Fibroblast of skin of left quadriceps (primary cell): ENCODE measurements at regions not wholly inside any gene's neighbourhood (a gene's known extent, or its start where the extent isn't known, plus 50 kb on each side); places are given as distances from the start of the nearest gene placed in this dataset.
"Not testable (repeated sequence)": the region's sequence is repeated elsewhere in the genome, so short reads cannot be mapped to it uniquely, and the experiment has no call there.

Experiments used
- DNase-seq, 2 experiments: peaks; one replicate each; pipeline ENCODE4 v3.0.0-alpha.2; 2013; ENCODE audit warnings: low read depth in 2 of 2

DNA sequence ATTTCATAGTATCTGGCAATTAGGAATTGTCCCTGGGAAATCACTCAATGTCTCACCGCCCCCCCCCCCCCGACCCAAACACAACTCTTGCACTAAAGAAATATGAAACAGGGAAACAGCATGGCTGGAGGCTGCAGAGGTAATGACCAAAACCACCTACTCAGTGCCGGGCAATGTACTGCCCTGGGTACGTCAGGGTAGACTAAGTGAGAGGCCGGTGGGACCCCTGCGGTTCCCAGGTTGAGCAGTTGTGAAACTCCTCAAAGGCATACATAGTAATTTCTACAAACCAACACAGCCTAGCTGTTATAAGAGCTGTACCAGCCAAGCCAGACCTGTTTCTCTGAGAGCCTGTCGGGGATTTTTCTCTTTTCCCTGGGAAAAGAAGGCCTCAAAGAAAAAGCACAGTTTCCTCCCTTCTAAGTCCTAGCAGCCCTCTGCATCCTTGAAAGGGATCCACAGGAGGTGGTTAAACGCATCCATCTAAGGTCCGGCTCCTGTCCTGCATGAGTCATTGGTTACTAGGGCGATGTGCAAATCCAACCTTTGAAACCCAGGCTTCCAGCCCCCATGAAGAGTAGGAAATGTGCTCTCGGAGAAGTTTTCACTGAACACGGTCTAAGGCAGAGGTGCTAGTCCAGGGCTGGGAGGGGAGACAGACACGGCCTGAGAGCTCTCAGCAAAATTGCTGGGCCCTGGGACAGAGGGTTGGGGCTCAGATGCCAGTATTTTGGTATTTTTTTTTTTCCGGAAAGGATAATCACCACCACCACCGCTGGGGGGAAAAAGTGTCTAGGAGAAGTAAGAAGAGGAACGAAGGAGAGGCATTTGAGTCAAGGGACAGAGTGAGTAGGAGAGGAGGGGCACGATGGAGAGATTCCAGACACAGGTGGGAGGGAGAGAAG, 172.8 kb downstream of the ATP6V0E2 start:
- not testable (repeated sequence) for DNase-seq

DNA sequence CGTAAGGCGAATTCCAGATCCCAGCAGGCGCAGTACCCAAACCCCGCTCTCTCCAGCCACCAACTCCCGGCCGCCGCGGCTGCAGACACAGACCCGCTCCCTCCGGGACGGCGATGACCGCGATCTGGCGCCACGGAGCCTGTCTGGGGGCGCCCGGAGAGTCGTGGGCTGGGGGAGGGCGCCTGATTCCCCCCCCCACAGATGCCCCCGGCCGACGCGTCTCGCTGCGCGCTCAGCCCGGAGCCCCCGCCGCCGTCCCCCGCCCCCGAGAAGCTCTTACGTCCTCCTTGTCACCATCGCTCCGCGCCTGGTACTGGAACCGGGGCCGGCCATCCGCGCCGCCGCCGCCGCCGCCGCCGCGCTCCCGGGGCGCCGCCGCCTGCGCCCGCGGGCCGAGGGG, 173.6 kb downstream of the ATP6V0E2 start:
- DNase-seq = not testable (repeated sequence)

DNA sequence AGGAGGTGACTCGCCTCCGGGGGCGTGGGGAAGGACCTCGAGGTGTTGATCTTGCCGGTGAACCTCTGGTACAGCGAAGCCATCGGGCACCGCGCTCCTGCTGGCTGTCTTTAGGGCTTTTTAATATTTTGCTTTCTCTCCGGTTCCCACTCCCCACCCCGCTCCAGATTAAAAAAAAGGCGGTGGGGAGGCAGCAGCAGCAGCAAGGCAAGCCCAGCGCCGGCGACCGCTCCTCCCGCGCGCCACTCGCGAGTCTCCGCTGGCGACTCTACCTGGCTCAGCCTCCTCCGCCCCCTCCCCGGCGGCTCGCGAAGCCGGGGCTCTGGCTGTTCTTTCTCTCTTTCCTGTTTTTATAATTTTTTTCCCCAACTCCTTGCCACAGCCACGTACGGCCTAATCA, 174.0 kb downstream of the ATP6V0E2 start:
- not testable (repeated sequence) for DNase-seq

DNA sequence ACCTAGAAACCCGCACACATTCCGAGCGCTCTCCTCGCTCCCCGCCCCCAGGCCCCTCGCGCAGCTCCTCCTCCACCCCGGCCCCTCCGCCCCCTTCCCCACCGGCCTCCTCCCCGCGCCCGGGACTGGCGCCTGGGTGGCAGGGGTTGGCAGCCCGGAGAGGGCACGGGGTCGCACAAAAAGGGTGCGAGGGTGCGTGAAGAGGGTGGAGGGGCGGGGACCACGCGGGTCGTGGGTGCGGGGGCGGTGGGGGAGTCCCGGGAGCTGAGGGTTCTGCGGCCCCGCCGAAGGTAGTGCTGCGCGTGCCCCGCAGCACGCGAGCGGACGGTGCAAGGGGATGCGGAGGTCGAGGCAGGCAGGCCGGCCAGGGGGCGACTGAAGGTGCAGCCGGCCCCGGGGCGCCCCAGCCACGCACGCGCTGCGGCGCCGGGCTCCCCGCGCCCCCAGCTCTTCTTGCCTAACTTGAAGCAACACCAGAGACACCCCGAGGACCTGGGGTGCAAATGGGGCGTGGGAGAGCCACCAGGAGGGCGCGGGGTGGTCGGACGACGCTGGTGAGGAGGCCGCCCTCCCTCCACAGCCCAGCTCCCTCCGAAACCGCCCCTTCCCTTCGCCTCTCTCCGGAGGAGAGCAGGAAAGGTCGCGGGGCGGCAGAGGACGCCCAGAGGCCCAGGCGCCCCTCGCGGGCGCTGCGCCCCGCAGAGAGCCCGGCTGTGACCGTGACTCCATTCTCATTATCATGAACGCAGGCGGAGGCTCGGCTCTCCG, 174.7 kb downstream of the ATP6V0E2 start:
- DNase-seq = not testable (repeated sequence)

DNA sequence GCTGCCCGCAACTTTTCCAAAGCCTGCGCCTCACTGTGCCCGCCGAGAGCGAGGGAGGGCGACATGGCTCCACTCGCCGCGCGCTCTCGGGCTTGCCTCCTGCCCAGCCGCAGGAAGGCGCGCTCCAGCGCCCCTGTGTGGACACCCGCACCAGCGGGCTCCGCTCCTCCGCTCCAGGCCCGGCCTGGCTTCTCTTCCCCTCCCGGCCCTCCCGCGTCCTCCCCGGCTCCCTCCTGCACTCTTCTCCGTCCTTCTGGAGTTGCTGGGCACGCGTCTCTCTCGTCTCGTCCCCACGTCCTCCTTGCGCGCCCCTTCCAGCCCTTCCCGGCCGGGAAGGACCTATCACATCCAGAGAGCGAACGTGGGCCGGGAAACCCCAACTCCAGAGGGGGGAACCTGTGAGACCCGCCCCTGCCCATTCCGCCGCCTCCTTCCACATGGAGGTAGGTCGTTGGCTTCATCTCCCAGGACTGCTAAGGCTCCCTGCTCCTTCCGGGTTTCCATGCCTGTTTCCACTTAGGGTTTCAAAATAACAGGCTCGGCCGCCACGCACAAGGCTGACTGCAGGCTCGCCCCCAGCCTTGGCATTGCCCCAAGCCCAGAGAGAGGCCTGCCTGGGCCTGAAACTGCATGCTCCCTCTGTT, 175.4 kb downstream of the ATP6V0E2 start:
- DNase-seq = peak in 1 of 2 experiments; percentile 0

DNA sequence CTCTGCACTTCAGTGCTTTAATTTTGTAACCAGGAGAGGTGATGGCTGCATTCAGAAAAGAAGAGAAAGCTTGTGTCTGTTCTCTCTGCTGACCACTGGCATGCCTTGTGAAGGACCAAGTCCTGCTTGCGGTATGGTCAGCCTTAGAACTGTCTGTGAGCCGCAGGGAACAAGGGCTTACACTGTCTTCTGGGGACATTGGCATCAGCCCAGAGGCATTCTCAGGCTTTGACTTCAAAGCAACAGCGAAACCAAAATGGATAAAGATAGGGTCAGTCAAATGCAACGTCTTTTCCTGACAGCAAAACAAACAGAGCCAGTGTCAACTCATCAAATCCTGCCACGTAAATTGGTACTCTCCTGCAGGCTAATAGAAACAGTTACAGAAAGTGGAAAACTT, 179.6 kb downstream of the ATP6V0E2 start:
- DNase-seq = not testable (repeated sequence)

DNA sequence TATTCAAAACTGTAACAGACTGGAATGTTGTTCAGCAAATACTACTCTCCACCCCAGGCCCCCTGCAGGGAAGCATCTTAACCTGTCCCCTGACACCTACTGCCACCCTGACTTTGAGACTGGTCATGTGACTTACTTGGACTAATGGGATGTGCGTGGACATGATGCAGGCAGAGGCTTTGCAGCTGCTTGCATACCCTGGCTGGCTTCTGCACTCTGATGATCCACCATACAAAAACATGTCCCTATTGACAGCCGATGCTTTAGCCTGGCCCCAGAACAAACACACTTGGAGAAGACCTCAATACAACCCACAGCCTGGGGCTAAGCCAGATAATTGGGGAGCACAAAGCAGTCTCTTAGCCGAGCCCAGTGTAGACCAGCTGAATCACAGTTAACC, 180.5 kb downstream of the ATP6V0E2 start:
- not testable (repeated sequence) for DNase-seq

DNA sequence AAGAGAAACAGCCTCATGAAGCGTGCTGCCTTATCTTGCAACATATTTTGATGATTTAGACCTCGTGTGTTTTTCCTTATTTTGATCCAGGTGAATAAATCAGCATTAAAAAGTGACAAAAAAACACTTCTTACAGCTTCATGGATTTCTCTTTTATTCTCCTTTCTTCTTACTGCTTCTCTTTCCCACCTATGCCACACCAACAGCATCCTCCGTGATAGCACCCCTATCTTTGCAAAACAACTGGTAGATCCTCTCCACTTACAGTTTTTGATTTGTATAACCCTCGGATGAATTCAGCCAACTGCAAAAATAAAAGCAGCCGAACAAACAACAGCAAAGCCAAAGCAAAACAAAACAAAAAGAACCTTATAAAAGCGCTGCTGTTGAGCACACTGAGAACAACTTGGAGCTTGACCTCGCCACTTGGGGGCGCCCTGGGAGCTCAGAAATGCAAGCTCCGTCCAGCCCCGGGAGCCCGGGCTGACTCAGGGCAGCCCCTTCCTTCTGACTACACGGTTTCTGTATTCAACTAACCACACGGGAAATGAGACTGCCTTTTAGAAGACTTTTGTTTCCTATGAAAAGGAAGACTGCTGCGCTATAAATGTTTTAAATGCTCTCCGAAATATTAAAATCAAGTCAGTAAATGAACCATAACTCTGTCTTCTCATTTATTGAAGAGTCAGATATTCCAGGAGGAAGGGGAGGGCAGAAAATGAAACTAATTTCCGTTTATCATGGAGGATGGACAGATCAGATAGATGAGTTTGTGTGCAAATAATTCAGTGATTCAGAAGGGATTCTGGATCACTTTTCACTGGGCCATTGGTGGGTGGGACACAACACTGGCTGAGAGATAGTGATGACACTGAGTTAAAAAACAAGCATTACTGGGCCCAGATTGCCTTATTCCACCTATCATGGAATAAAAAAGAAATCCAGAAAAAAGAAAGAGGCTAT, 186.8 kb downstream of the ATP6V0E2 start:
- not testable (repeated sequence) for DNase-seq

DNA sequence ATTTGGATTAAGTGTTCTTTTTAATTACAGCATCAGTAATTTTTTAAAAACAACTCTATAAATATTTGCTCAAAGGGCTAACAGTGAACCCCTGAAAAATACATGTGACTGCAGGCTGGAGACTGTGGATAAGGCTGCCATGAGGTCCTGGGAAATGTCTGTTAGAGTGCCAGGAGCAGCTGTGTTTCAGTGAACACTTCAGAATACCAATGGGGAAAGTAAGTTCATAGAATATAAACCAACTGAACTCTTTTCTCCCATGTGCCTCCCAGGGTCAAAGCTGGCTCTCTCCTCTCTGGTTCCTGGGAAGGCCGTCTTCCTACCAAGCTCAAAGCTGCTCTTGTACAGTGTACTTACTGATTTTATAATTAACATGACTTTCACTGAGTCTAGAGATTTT, 189.4 kb downstream of the ATP6V0E2 start:
- not testable (repeated sequence) for DNase-seq

DNA sequence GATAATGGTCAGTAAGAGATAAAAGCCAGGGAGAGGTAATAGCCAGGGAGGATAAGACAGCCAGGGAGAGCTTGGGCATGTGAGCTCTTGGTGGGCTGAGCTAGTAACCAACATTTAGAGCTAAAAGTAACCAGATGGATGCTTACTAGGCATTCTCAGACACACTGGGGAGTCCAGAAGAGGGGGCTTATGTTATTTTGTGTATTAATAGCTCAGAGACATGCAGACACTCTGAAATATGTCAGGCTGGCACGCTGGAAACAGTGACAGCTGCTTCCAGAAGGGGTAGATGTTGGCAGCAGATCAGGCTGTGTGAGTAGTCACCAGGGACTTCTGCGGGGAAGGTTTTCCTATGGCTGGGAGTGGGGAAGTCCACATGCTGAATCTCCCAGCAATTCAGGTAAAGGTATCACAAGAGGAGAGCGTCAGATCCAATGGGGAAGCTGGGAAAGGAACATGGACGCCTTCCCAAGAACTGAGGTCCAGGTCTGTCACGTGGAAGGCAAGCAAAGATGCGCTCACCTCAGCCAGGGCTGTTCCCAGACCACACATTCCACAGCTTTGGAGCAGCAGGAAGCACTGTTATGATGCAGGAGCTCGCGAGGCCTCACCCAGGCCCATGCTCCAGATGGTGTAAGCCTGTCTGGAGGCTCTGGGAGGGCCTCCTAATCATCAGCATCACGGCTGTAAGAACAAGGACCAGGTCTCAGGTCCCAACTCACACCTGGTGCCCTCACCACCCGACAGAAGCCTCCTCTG, 196.0 kb downstream of the ATP6V0E2 start:
- not testable (repeated sequence) for DNase-seq

DNA sequence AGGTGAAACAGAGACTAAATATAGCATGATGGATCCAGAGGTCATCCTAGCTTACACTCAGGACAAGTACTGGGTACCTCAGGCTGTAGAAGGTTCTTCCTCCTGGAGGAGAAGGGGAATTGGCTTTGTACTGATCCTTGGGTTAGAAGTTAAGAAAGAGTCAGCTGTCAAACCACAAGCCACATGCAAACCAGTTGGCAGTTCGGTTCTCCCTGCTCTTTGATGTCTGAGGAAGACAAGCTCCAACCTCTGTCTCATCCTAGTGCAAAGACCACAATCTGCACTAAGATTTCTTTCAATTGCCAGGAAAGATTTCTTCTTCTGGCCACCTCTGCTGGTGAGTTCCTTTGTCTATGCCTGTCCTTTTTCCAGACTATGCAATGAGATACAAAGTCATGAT, 203.8 kb downstream of the ATP6V0E2 start:
- not testable (repeated sequence) for DNase-seq

DNA sequence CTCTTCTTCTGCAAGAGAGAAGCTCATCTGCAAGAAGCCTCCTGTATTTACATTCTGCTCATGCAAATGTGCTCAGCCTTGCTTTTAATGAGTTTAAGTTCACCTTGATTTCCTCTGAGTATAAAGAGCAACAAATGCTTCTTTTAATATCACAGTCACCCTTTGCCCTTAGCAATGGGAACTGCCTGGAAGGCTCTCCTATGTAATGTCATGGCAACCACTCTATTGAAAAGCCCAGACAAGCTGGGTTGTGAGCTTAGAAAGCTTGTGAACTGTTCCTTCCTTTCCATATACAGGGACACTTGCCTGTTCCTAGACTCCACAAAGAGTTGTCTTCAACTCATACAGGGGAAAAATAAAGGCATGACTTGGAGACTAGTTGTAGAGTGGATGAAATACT, 208.1 kb downstream of the ATP6V0E2 start:
- DNase-seq = not testable (repeated sequence)

DNA sequence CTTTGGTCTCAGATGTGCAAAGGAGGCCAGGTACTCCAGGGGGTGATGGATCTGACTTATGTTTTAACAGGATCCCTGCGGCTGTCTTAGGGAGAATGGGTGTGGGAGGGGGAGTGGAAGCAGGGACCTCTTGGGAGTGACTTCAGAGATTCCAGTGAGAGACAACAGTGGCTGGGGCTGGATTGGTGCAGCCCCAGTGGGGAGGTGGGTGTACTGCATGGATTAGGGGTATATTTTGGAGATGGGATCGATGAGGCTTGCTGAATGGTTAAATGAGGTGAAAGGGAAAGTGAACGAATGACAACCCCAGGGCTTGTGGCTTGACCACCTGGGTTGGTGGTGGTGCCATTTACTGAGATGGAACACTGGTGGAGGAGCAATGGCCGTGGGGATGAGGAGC, 211.0 kb downstream of the ATP6V0E2 start:
- DNase-seq = not testable (repeated sequence)

DNA sequence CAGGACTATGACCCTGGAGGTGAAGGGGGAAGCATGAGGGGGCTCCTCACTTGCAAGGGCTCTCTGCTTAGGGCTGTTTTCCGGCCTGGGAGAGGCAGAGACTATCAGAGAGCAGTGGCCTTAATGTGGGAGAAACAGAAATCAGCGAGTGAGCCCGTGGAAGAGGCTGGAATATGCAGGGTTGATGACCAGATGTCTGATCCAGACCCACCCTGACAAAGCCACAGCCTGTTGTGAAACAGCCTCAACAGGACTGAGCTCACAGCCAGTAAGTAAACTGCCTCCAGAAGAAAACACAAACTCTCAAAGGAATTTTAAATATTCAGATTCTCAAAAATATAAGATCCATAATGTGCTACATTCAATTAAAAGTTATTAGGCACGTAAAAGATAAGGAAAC, 213.7 kb downstream of the ATP6V0E2 start:
- DNase-seq = not testable (repeated sequence)

DNA sequence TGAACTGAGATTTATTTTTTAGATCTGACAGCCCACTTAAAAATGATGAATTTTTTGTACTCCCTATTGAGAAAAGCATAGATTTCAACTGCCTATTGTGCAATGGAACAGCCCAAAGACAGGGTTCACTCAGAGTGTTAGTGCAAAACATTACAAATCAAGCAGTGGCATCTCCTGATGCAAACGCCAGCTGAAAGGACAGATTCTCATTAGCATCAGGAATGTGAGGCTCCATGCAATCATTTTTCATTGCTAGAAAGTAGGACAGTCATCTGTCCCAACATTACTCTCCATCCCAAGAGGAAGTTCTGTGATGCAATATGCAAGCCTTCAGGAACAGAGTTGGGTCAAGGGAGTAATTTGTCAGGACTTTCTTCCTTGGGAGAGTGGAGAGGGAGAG, 215.4 kb downstream of the ATP6V0E2 start:
- not testable (repeated sequence) for DNase-seq

DNA sequence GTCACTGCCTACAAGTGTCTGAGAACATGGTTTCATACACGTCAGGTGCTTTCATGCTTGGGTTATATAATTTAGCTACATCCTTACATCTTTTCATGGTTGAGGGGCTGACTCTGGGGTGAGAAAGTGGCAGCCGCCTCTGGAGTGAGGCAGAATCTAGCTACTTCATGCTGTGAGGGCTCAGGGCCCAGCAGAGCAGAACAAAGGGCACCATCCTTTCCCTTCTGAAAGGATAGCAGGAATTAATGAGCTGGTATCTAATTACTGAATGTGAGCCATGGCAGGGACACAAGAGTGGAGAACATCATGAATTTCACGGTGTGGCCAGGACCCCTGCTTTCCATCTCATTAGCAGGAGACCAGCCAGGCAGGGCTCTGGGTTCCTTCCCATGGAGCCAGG, 217.0 kb downstream of the ATP6V0E2 start:
- not testable (repeated sequence) for DNase-seq

DNA sequence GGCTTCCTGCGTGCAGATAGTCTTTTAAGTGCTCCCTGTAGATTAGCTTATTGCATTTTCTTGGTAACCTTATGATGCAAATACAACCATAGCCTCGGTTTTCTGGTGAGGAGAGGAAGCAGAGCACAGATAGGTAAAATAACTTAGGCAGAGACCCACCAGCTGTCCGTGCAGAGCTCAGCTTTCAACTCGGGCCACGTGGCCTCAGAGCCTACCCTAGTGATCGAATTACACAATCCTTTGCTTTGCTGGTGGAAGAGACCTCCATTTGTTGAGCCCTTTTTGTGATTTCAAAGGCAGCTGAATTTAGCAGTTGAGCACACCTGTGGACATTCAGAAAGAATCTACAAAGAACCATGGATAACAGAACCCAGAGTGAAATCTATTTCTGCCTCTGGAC, 220.1 kb downstream of the ATP6V0E2 start:
- DNase-seq = not testable (repeated sequence)

DNA sequence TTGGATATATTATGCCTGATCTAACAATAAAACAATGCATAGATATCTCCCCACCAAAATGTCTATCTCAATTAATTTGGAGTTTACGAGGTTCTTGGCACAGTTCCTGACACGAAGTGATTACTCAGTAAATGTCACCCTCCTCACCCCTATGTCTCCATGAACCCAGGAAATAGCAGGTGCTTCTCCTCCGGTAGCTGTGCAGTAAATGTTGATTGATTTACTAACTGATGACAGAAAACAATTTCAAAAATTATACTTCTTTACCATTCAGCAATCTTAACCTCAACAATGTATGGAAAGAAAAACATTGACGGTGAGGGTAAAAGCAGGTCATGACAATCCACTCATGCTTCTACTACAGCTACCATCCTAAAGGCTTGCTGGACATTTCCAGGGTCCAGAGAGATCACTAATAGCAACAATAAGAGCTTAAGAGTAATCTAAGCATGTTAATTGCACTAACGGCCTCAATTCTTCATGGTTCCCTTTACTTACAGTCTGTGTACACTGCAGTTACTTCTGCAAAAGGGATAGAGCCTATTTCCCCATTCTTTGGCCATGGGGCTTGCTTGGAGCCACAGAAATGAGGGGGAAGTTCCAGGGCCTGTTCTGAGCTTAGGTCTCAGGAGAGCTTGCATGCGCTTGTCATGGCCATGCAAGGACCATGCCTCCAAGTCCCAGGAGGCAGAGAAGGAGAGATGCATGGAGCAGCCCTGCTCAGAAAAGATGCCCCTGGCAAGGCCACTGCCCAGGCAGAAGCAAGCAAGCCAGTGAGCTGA, 222.6 kb downstream of the ATP6V0E2 start:
- DNase-seq = not testable (repeated sequence)

DNA sequence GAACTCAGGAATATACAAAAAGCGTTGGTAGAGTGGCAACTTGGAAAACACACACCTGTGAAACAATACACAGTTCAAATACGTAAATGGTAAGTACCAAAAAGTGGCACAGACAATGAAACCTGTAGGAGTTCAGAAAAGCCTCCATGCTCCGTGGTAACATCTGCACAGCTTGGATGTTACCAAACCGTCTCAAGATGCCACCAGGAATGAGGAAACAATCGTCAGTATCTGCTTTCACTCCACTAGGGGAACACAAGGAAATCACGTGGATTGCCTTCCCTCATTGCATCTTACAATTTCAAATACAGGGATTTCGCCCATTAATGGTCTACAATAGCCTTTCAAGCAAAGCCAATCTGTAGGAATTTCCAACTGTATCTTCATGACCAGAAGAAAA, 224.6 kb upstream of the LRRC61 start:
- DNase-seq = not testable (repeated sequence)
